HL-60 (cell line): ENCODE measurements at regions not wholly inside any gene's neighbourhood (a gene's known extent, or its start where the extent isn't known, plus 50 kb on each side); places are given as distances from the start of the nearest gene placed in this dataset.

Source experiments
- DNase-seq, 2 experiments: peaks; one replicate each; pipeline ENCODE4 v3.0.0-alpha.2; 2010 to 2020; ENCODE audit warnings: low read depth in 1 of 2, low spot score in 1 of 2
- H3K27ac ChIP-seq: fragments of 250-450 bp; sonication (Bioruptor Pico); replicated peaks from 2 replicates; pipeline ENCODE4 v1.5.1; 2020; ENCODE audit warnings: mild to moderate bottlenecking, moderate library complexity
- H3K27me3 ChIP-seq: fragments of 250-450 bp; sonication (Bioruptor Pico); 2 replicates; pipeline ENCODE4 v1.5.1; 2021; ENCODE audit warnings: mild to moderate bottlenecking, moderate library complexity; ENCODE audit not compliant: insufficient read depth, poor library complexity, severe bottlenecking
- H3K4me3 ChIP-seq: replicated peaks from 2 replicates; pipeline ENCODE4 v1.5.1; 2011; ENCODE audit warnings: mild to moderate bottlenecking, control low read depth, low read length; ENCODE audit not compliant: insufficient read depth
- CTCF ChIP-seq: IDR thresholded peaks from one replicate; pipeline ENCODE4 v1.5.1; 2011; ENCODE audit warnings: low read length, control low read depth, inconsistent platforms; ENCODE audit not compliant: insufficient read depth
- GABPA ChIP-seq: IDR thresholded peaks from 2 replicates; pipeline ENCODE4 v1.6.1; 2012; ENCODE audit warnings: low read depth
- POLR2AphosphoS5 ChIP-seq: IDR thresholded peaks from 2 replicates; pipeline ENCODE4 v1.6.1; 2012; ENCODE audit warnings: low read depth
- REST ChIP-seq: IDR thresholded peaks from 2 replicates; pipeline ENCODE4 v1.6.1; 2012; ENCODE audit warnings: low read depth; ENCODE audit not compliant: insufficient replicate concordance
- SPI1 ChIP-seq: IDR thresholded peaks from 2 replicates; pipeline ENCODE4 v1.6.1; 2012; ENCODE audit warnings: low read depth, mild to moderate bottlenecking, borderline replicate concordance

DNA sequence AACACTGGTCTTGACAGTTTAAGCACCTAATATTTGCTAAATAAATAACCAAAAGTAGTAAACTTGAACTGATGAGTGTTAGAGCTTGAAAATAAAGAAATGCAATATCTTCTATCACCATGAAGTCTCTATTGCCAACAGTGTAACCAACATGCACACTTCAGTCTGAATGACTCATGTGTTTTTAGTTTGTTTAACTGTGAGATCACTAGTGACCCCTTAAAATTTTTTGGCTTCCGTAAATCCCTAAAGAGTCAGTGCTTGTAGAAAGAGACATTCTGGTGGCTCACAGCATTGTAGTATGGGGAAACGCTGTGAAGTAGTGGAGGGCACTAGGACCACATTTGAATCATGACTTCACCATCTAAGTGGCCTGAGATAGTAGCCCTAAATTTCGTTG is 341.1 kb downstream of the PMP22 start:
- Histone ChIP-seq H3K27me3 (no peaks in the 10 kb centered on the region), H3K4me3 (no peak overlapping the region), H3K27ac (no peak overlapping the region)
- no peak for DNase-seq
- TF ChIP-seq GABPA, result no peak
- TF ChIP-seq REST, result no peak
- no peak for TF ChIP-seq CTCF
- no peak for TF ChIP-seq SPI1
- no peak for TF ChIP-seq POLR2AphosphoS5

- DNase-seq, result no peak
- no peak for TF ChIP-seq POLR2AphosphoS5
- no peak for TF ChIP-seq CTCF
- TF ChIP-seq GABPA, result no peak
- no peak for TF ChIP-seq REST
- TF ChIP-seq SPI1, result no peak
- Histone ChIP-seq H3K27me3 (no peaks in the 10 kb centered on the region), H3K27ac (no peak overlapping the region), H3K4me3 (no peak overlapping the region)
These were observed 342.7 kb downstream of the PMP22 start for GRCh38 chr17:14922411-14922810.

GRCh38 chr17:14921936-14922335 is 343.2 kb downstream of the PMP22 start:
- Histone ChIP-seq H3K27me3 (no peaks in the 10 kb centered on the region), H3K27ac (no peak overlapping the region), H3K4me3 (no peak overlapping the region)
- no peak for DNase-seq
- no peak for TF ChIP-seq POLR2AphosphoS5
- no peak for TF ChIP-seq CTCF
- TF ChIP-seq REST, result no peak
- TF ChIP-seq SPI1, result no peak
- TF ChIP-seq GABPA, result no peak
